Brain microvascular endothelial cell (primary cell): ENCODE measurements at regions not wholly inside any gene's neighbourhood (a gene's known extent, or its start where the extent isn't known, plus 50 kb on each side); places are given as distances from the start of the nearest gene placed in this dataset.

ENCODE experiments used
- DNase-seq: peaks from one replicate; pipeline ENCODE4 v3.0.0-alpha.2; 2020
- H3K27ac ChIP-seq: fragments of 250-450 bp; sonication (Bioruptor Pico); 2 replicates; pipeline ENCODE4 v1.5.1; 2020; ENCODE audit warnings: mild to moderate bottlenecking, moderate library complexity
- H3K27me3 ChIP-seq: fragments of 250-450 bp; sonication (Bioruptor Pico); replicated peaks from 2 replicates; pipeline ENCODE4 v1.5.1; 2020; ENCODE audit warnings: mild to moderate bottlenecking
- H3K36me3 ChIP-seq: fragments of 250-450 bp; sonication (Bioruptor Pico); replicated peaks from 2 replicates; pipeline ENCODE4 v1.5.1; 2020; ENCODE audit warnings: mild to moderate bottlenecking
- H3K4me3 ChIP-seq: 2 replicates; pipeline ENCODE4 v1.5.1; 2011; ENCODE audit warnings: low read depth, mild to moderate bottlenecking, control low read depth, low read length, moderate library complexity
- in situ Hi-C: cut with HindIII; loops from 2 replicates; pipeline ENCODE4 v1.10.0; 2017; ENCODE audit warnings: low sequenced_read_pairs, low pct_ligation_motif_present
- TF ChIP-seq, protein P1 (sequence below): IDR thresholded peaks from 2 replicates; pipeline ENCODE4 v1.5.1; 2011; ENCODE audit warnings: low read depth, mild to moderate bottlenecking, moderate library complexity, low read length, control low read depth, inconsistent platforms; ENCODE audit errors: missing control alignments

DNA sequence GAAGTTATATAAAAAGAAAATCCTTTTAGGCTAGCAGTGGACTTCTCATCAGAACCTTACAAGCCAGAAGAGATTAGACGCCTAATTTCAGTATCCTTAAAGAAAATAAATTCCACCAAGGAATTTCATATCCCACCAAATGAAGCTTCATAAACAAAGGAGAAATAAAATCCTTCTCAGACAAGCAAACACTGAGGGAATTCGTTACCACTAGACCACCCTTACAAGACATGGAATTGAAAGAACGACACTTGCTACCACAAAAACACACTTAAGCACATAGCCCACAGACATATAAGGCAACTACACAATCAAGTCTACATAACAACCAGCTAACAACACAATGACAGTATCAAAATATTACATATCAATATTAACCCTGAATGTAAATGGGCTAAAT, 299.2 kb downstream of the TOX3 start:
- no peak overlapping the region for H3K27ac ChIP-seq
- H3K4me3 ChIP-seq: no peak overlapping the region
- H3K36me3 ChIP-seq: no peaks in the 10 kb centered on the region
- no peak for DNase-seq
- TF ChIP-seq, protein P1, sequence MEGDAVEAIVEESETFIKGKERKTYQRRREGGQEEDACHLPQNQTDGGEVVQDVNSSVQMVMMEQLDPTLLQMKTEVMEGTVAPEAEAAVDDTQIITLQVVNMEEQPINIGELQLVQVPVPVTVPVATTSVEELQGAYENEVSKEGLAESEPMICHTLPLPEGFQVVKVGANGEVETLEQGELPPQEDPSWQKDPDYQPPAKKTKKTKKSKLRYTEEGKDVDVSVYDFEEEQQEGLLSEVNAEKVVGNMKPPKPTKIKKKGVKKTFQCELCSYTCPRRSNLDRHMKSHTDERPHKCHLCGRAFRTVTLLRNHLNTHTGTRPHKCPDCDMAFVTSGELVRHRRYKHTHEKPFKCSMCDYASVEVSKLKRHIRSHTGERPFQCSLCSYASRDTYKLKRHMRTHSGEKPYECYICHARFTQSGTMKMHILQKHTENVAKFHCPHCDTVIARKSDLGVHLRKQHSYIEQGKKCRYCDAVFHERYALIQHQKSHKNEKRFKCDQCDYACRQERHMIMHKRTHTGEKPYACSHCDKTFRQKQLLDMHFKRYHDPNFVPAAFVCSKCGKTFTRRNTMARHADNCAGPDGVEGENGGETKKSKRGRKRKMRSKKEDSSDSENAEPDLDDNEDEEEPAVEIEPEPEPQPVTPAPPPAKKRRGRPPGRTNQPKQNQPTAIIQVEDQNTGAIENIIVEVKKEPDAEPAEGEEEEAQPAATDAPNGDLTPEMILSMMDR: no peak
- no peaks in the 10 kb centered on the region for H3K27me3 ChIP-seq
- in situ Hi-C loops: no loop called here

DNA sequence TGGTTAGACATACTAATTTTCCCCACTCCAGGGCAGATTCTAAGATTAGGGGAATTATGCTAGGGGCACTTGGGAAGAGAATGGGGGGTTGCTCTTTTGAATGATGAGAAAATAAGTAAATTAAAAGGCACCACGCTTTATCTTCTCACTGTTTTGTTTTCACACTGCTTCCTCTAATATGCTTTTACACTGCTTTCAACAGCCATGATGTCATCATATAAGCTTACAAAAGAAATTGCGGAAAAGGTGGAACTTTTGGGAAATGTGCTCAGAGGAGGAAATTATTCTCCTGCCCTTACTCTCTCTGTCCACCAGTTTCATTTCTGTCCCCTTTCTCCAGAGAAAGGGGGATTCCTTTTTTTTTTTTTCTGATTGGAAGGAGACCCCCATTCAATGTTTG, 308.2 kb downstream of the TOX3 start:
- H3K36me3 ChIP-seq: no peaks in the 10 kb centered on the region
- no peak overlapping the region for H3K27ac ChIP-seq
- DNase-seq: no peak
- TF ChIP-seq, protein P1: no peak
- no peak overlapping the region for H3K4me3 ChIP-seq
- in situ Hi-C loops: no loop called here
- no peaks in the 10 kb centered on the region for H3K27me3 ChIP-seq

DNA sequence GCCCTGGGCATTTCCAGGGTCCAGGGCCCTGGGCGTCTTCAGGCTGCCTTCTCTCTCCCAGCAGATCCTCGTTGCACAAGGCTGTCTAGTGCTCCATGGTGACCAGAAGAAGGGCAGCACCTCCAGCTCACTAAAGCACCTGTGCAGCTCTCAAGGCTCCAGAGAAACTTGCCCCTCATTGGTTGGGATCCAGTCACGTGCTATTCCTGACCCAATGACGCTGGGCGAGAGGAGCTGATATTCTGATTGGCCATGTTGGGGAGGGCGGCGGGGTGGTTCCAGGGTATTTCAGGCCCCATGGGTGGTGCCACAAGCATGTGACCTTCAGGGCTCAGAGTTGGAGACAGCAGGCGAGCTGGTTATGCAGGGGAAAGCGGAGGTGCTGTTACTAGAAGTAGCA, 309.1 kb downstream of the TOX3 start:
- TF ChIP-seq, protein P1: no peak
- H3K27me3 ChIP-seq: no peaks in the 10 kb centered on the region
- H3K36me3 ChIP-seq: no peaks in the 10 kb centered on the region
- no peak overlapping the region for H3K27ac ChIP-seq
- no peak for DNase-seq
- in situ Hi-C loops: no loop called here
- no peak overlapping the region for H3K4me3 ChIP-seq

DNA sequence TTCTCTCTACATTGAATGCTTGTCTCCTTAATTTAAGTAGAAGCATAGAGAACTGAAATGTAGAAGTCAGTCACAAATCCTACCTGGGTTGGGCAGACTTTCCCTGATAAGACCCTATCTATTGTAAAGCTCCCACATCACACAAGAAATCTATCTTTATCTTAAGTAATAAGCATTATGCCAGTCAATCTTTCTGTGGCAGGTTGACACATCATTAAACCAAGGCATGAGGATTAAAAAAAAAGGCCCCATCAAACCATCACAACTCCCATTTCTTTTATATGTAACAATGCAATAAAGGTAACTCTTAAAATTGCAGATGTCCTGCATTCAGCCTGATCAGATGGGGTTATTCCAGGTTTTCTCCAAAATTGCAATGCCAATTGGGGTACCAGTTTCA, 311.8 kb downstream of the TOX3 start:
- Histone ChIP-seq H3K27ac (no peak overlapping the region), H3K4me3 (no peak overlapping the region), H3K36me3 (no peaks in the 10 kb centered on the region), H3K27me3 (no peaks in the 10 kb centered on the region)
- TF ChIP-seq, protein P1: no peak
- in situ Hi-C loops: no loop called here
- DNase-seq: no peak

DNA sequence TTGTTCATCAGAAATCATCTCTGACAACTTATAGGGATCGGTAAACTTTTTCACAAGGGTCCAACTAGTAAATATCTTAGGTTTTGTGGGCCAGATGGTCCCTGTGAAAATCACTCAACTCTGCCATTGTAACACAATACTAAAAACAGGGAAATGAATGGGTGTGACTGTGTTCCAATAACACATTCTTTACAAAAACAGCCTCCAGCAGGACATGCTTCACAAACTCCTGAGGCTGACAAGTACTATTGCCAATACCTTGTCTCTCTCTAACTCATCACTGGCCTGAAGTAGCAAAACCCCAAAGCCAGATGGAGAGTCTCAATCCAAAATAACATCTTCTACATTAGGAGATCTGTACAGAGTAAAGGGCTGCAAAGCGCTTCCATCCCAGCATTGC, 312.3 kb downstream of the TOX3 start:
- H3K36me3 ChIP-seq: no peaks in the 10 kb centered on the region
- in situ Hi-C loops: no loop called here
- TF ChIP-seq, protein P1: no peak
- H3K27me3 ChIP-seq: no peaks in the 10 kb centered on the region
- no peak for DNase-seq
- H3K4me3 ChIP-seq: no peak overlapping the region
- no peak overlapping the region for H3K27ac ChIP-seq

DNA sequence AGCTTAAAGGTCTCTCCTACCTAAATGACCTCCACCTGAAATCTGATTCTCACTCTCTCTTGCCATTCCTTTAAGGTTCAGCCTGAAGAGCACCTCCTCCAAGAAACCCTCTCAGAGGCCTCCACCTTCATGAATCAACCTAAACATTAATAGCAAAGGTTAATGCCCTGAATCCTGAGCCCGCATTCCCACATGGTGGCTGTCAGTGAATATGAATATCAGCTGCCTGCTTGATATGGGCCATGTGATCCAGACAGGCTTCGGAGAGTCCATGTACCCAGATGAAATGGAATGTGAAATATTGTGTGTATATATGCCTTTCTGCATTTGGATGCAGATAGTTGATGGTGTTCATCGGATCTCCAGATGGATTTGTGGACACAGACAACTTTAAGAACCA, 317.5 kb downstream of the TOX3 start:
- TF ChIP-seq, protein P1: no peak
- in situ Hi-C loops: no loop called here
- H3K27ac ChIP-seq: no peak overlapping the region
- no peaks in the 10 kb centered on the region for H3K36me3 ChIP-seq
- no peak for DNase-seq
- H3K27me3 ChIP-seq: no peaks in the 10 kb centered on the region
- H3K4me3 ChIP-seq: no peak overlapping the region
